GM21786 (cell line): ENCODE measurements at regions not wholly inside any gene's neighbourhood (a gene's known extent, or its start where the extent isn't known, plus 50 kb on each side); places are given as distances from the start of the nearest gene placed in this dataset.

Source experiments
- ATAC-seq: cut with Tn5 transposase; IDR thresholded peaks from one replicate; pipeline ENCODE4 v1.9.1; 2021; ENCODE audit not compliant: unreplicated experiment

- ATAC-seq = no peak
Measured at GRCh38 chr7:88515301-88515700, 208.6 kb upstream of the STEAP4 start.

- no peak for ATAC-seq
Measured at GRCh38 chr7:88509341-88509740, 202.6 kb upstream of the STEAP4 start.

GRCh38 chr7:88500131-88500530 is 193.4 kb upstream of the STEAP4 start:
- no peak for ATAC-seq

- ATAC-seq = no peak
Measured at GRCh38 chr7:88495881-88496725, 189.4 kb upstream of the STEAP4 start.

- ATAC-seq = no peak
Measured at GRCh38 chr7:88492153-88492552, 185.5 kb upstream of the STEAP4 start.

- ATAC-seq = no peak
Measured at GRCh38 chr7:88490874-88491273, 184.2 kb upstream of the STEAP4 start.

GRCh38 chr7:88490161-88490560 is 183.5 kb upstream of the STEAP4 start:
- no peak for ATAC-seq

- no peak for ATAC-seq
Measured at GRCh38 chr7:88485821-88486220, 179.1 kb upstream of the STEAP4 start.

GRCh38 chr7:88484551-88484950 is 177.9 kb upstream of the STEAP4 start:
- no peak for ATAC-seq

GRCh38 chr7:88480896-88481295 is 174.2 kb upstream of the STEAP4 start:
- no peak for ATAC-seq

GRCh38 chr7:88480271-88480670 is 173.6 kb upstream of the STEAP4 start:
- no peak for ATAC-seq

- ATAC-seq = no peak
Measured at GRCh38 chr7:88477976-88478375, 171.3 kb upstream of the STEAP4 start.

GRCh38 chr7:88465600-88465999 is 158.9 kb upstream of the STEAP4 start:
- no peak for ATAC-seq

- ATAC-seq = no peak
Measured at GRCh38 chr7:88462799-88463198, 156.1 kb upstream of the STEAP4 start.

- ATAC-seq = no peak
Measured at GRCh38 chr7:88460650-88461049, 154.0 kb upstream of the STEAP4 start.

- ATAC-seq = no peak
Measured at GRCh38 chr7:88458946-88459345, 152.3 kb upstream of the STEAP4 start.

- ATAC-seq = no peak
Measured at GRCh38 chr7:88458279-88458678, 151.6 kb upstream of the STEAP4 start.

- no peak for ATAC-seq
Measured at GRCh38 chr7:88457320-88457719, 150.6 kb upstream of the STEAP4 start.

- ATAC-seq = no peak
Measured at GRCh38 chr7:88456490-88456889, 149.8 kb upstream of the STEAP4 start.

- ATAC-seq = no peak
Measured at GRCh38 chr7:88455696-88456095, 149.0 kb upstream of the STEAP4 start.

GRCh38 chr7:88452646-88453045 is 146.0 kb upstream of the STEAP4 start:
- ATAC-seq = peak; percentile 52

GRCh38 chr7:88450874-88451273 is 144.2 kb upstream of the STEAP4 start:
- no peak for ATAC-seq

GRCh38 chr7:88449410-88449809 is 142.7 kb upstream of the STEAP4 start:
- ATAC-seq = no peak
